Activated CD4-positive, alpha-beta memory T cell treated with anti-CD3 and anti-CD28 coated beads for 36 hours (primary cell): ENCODE measurements at regions not wholly inside any gene's neighbourhood (a gene's known extent, or its start where the extent isn't known, plus 50 kb on each side); places are given as distances from the start of the nearest gene placed in this dataset.
"Not testable (repeated sequence)": the region's sequence is repeated elsewhere in the genome, so short reads cannot be mapped to it uniquely, and the experiment has no call there.

Source experiments
- CTCF ChIA-PET: fragments of 350-600 bp; sonication (Branson Sonifier 250); formaldehyde crosslinking; loops from one replicate; lab custom pipeline; 2021; ENCODE audit warnings: antibody characterized with exemption, inconsistent platforms; lab: Charles Lee
- POLR2A ChIA-PET: fragments of 350-600 bp; sonication (Branson Sonifier 250); formaldehyde crosslinking; loops from one replicate; lab custom pipeline; 2021; ENCODE audit warnings: antibody characterized with exemption; lab: Charles Lee
- DNase-seq: peaks from one replicate; pipeline ENCODE4 v3.0.0-alpha.2; 2020
- H3K27ac Mint-ChIP-seq: one replicate; pipeline ENCODE4 v1.8.0; 2021; ENCODE audit warnings: mixed read lengths
- H3K27me3 Mint-ChIP-seq: one replicate; pipeline ENCODE4 v1.8.0; 2021; ENCODE audit warnings: mixed read lengths
- H3K36me3 Mint-ChIP-seq: one replicate; pipeline ENCODE4 v1.8.0; 2021; ENCODE audit warnings: mixed read lengths
- H3K4me1 Mint-ChIP-seq: one replicate; pipeline ENCODE4 v1.8.0; 2021; ENCODE audit warnings: low read depth, mixed read lengths
- H3K4me3 Mint-ChIP-seq: one replicate; pipeline ENCODE4 v1.8.0; 2021; ENCODE audit warnings: mild to moderate bottlenecking, mixed read lengths
- H3K9me3 Mint-ChIP-seq: one replicate; pipeline ENCODE4 v1.8.0; 2021; ENCODE audit warnings: mixed read lengths
- intact Hi-C: fragments of 100-400 bp; cut with micrococcal nuclease; formaldehyde crosslinking; loops from one replicate; pipeline ENCODE4 v1.15.1; 2023

GRCh38 chr7:8314566-8314965 lies 52.6 kb upstream of the ICA1 start:
- Mint-ChIP-seq H3K27ac (no peak overlapping the region), H3K36me3 (peaks cover 5% of the 10 kb centered on the region), H3K4me1 (no peaks in the 10 kb centered on the region), H3K4me3 (no peak overlapping the region), H3K9me3 (peaks cover 11% of the 10 kb centered on the region), H3K27me3 (peaks cover 49% of the 10 kb centered on the region)
- ChIA-PET CTCF (no interaction called here), POLR2A (no interaction called here)
- intact Hi-C loops = no loop called here
- DNase-seq = no peak

- POLR2A ChIA-PET = no interaction called here
Observed at GRCh38 chr7:8319115-8319514, 57.1 kb upstream of the ICA1 start.

DNA sequence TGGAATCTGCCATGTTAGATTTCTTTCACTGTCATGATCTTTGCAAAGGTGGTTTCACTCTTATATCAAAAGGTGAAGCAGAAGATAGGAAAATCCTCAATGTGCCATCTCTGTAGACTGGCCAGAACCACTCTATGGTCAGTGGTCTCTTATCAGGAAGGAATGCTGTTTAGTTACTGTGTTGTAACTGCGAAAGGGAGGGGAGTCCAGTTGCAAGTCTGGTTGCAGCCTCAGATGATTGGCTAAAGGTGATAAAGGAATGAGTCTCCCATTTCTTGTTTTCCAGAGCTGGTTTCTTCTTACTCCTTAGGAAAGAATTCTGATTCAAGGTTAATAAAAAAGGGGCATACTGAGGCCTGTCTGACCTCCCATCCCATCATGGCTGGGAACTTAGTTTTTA lies 58.2 kb upstream of the ICA1 start:
- POLR2A ChIA-PET = no interaction called here
- CTCF ChIA-PET = no interaction called here
- no peak overlapping the region for H3K4me3 Mint-ChIP-seq
- no peak for DNase-seq
- no peaks in the 10 kb centered on the region for H3K36me3 Mint-ChIP-seq
- H3K27ac Mint-ChIP-seq = no peak overlapping the region
- no peaks in the 10 kb centered on the region for H3K9me3 Mint-ChIP-seq
- H3K4me1 Mint-ChIP-seq = no peaks in the 10 kb centered on the region
- intact Hi-C loops = no loop called here
- peaks cover 29% of the 10 kb centered on the region for H3K27me3 Mint-ChIP-seq

More at GRCh38 chr7:8319115-8319514, 57.1 kb upstream of the ICA1 start:
- Mint-ChIP-seq H3K4me1 (no peaks in the 10 kb centered on the region), H3K27me3 (peaks cover 31% of the 10 kb centered on the region), H3K9me3 (no peaks in the 10 kb centered on the region), H3K27ac (no peak overlapping the region), H3K4me3 (no peak overlapping the region), H3K36me3 (no peaks in the 10 kb centered on the region)
- intact Hi-C loops = no loop called here
- no peak for DNase-seq
- CTCF ChIA-PET = no interaction called here

DNA sequence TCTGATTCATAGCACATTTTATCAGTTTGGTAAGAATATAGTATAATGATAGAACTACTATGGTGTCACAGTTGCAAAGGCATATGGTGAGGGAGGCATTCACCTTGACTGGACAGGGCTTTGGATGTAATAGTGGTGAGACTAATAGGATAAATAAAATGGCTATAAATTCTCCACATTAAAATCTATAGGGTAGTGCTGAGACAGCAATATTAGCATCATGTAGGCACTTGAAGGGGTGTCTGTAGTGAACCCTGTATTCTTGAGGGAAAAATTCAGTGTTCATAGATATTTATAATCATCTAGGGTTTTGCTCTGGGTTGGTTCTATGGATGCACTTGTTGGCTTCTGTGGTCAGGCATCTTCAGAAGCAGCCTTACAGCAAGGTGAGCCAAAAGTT lies 59.3 kb upstream of the ICA1 start:
- ChIA-PET POLR2A (no interaction called here), CTCF (no interaction called here)
- Mint-ChIP-seq H3K4me1 (no peaks in the 10 kb centered on the region), H3K4me3 (no peak overlapping the region), H3K9me3 (no peaks in the 10 kb centered on the region), H3K36me3 (no peaks in the 10 kb centered on the region), H3K27me3 (peaks cover 22% of the 10 kb centered on the region), H3K27ac (no peak overlapping the region)
- DNase-seq = no peak
- intact Hi-C loops = no loop called here

GRCh38 chr7:8322667-8323066 lies 60.7 kb upstream of the ICA1 start:
- Mint-ChIP-seq H3K36me3 (no peaks in the 10 kb centered on the region), H3K4me3 (no peak overlapping the region), H3K4me1 (no peaks in the 10 kb centered on the region), H3K27me3 (peaks cover 13% of the 10 kb centered on the region), H3K27ac (no peak overlapping the region), H3K9me3 (no peaks in the 10 kb centered on the region)
- CTCF ChIA-PET = no interaction called here
- intact Hi-C loops = no loop called here
- POLR2A ChIA-PET = no interaction called here
- DNase-seq = no peak

- H3K4me1 Mint-ChIP-seq = no peaks in the 10 kb centered on the region
- no peak overlapping the region for H3K27ac Mint-ChIP-seq
- POLR2A ChIA-PET = no interaction called here
- no peaks in the 10 kb centered on the region for H3K36me3 Mint-ChIP-seq
- intact Hi-C loops = no loop called here
- CTCF ChIA-PET = no interaction called here
- peaks cover 10% of the 10 kb centered on the region for H3K27me3 Mint-ChIP-seq
- DNase-seq = no peak
- H3K4me3 Mint-ChIP-seq = no peak overlapping the region
- H3K9me3 Mint-ChIP-seq = no peaks in the 10 kb centered on the region
Observed at GRCh38 chr7:8325067-8325466, 63.1 kb upstream of the ICA1 start.

DNA sequence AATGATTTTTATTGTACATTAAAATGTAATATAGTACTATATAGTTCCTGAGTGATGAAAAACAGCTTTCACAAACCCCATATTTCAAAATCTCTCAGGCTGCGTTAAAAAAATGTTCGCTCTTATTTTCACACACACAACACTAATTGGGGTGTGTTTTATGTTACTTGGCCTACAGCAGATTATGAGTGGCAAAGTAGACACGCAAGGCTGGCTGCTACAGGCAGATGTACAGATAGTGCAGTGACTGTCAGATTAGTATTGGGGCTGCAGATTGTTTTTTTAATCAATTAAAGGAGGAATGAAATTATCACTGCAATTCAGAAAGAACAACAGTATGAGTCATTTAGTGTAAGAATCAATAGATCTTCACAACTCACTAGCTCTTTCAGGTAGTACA lies 65.2 kb upstream of the ICA1 start:
- Mint-ChIP-seq H3K27ac (no peak overlapping the region), H3K9me3 (no peaks in the 10 kb centered on the region), H3K4me1 (no peaks in the 10 kb centered on the region), H3K27me3 (peaks cover 19% of the 10 kb centered on the region), H3K4me3 (no peak overlapping the region), H3K36me3 (no peaks in the 10 kb centered on the region)
- intact Hi-C loops = no loop called here
- DNase-seq = no peak
- POLR2A ChIA-PET = no interaction called here
- CTCF ChIA-PET = no interaction called here

- CTCF ChIA-PET = no interaction called here
Observed at GRCh38 chr7:8338206-8338605, 76.2 kb upstream of the ICA1 start.

GRCh38 chr7:8343556-8343955 lies 81.6 kb upstream of the ICA1 start:
- intact Hi-C loops = no loop called here
- Mint-ChIP-seq H3K4me1 (no peaks in the 10 kb centered on the region), H3K36me3 (no peaks in the 10 kb centered on the region), H3K27ac (no peak overlapping the region), H3K4me3 (no peak overlapping the region), H3K27me3 (peaks cover 15% of the 10 kb centered on the region), H3K9me3 (no peaks in the 10 kb centered on the region)
- DNase-seq = no peak
- ChIA-PET CTCF (no interaction called here), POLR2A (no interaction called here)

More at GRCh38 chr7:8338206-8338605, 76.2 kb upstream of the ICA1 start:
- intact Hi-C loops = no loop called here
- H3K27me3 Mint-ChIP-seq = peaks cover 1% of the 10 kb centered on the region
- DNase-seq = no peak
- no peak overlapping the region for H3K27ac Mint-ChIP-seq
- H3K4me3 Mint-ChIP-seq = no peak overlapping the region
- H3K9me3 Mint-ChIP-seq = no peaks in the 10 kb centered on the region
- H3K4me1 Mint-ChIP-seq = no peaks in the 10 kb centered on the region
- POLR2A ChIA-PET = no interaction called here
- H3K36me3 Mint-ChIP-seq = no peaks in the 10 kb centered on the region

DNA sequence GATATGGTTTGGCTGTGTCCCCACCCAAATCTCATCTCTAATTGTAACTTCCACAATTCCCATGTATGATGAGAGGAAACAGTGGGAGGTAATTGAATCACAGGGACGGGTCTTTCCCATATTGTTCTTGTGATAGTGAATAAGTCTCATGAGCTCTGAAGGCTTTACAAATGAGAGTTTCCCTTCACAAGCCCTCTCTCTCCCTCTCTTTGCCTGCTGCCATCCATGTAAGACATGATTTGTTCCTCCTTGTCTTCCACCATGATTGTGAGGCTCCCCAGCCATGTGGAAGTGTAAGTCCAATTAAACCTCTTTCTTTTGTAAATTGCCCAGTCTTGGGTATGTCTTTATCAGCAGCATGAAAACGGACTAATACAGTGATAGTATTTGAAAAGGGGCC lies 85.4 kb upstream of the ICA1 start:
- H3K4me3 Mint-ChIP-seq, H3K9me3 Mint-ChIP-seq, POLR2A ChIA-PET, H3K36me3 Mint-ChIP-seq, intact Hi-C loops, DNase-seq, H3K27ac Mint-ChIP-seq, H3K4me1 Mint-ChIP-seq, CTCF ChIA-PET: not testable (repeated sequence)
- peaks cover 16% of the 10 kb centered on the region for H3K27me3 Mint-ChIP-seq

DNA sequence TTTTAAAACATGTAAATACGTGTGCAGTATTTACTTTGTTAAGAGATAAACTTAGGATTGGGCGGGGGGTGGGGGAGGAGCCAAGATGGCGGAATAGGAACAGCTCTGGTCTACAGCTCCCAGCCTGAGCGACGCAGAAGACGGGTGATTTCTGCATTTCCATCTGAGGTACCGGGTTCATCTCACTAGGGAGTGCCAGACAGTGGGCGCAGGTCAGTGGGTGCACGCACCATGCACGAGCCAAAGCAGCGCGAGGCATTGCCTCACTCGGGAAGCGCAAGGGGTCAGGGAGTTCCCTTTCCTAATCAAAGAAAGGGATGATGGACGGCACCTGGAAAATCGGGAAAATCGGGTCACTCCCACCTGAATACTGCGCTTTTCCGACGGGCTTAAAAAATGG lies 81.8 kb upstream of the NXPH1 start:
- H3K4me3 Mint-ChIP-seq, H3K27ac Mint-ChIP-seq, CTCF ChIA-PET, intact Hi-C loops, H3K36me3 Mint-ChIP-seq, POLR2A ChIA-PET, DNase-seq, H3K27me3 Mint-ChIP-seq, H3K9me3 Mint-ChIP-seq, H3K4me1 Mint-ChIP-seq: not testable (repeated sequence)

DNA sequence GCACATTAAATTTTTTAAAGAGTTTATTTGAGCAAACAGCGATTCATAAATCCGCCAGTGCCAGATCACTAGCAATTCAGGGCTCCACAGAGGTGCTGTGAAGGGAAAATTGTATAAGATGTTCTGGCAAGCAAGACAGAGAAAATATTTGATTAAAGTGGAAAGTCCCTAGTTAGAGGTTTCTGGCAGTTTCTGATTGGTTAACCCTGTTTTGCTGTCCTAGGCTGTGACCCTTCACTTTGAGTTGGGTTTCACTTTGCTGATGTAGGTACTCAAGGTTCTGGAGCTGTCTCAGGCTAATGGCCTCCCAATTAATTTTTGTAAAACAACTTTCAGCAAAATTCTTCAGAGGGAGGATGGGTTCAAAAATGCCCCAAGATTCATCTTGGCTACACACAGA lies 79.4 kb upstream of the NXPH1 start:
- H3K27me3 Mint-ChIP-seq = peaks cover 7% of the 10 kb centered on the region
- H3K36me3 Mint-ChIP-seq = no peaks in the 10 kb centered on the region
- H3K9me3 Mint-ChIP-seq = peaks cover 1% of the 10 kb centered on the region
- ChIA-PET POLR2A (no interaction called here), CTCF (no interaction called here)
- H3K4me1 Mint-ChIP-seq = no peaks in the 10 kb centered on the region
- intact Hi-C loops = no loop called here
- DNase-seq = no peak
- no peak overlapping the region for H3K4me3 Mint-ChIP-seq
- H3K27ac Mint-ChIP-seq = no peak overlapping the region

- no peaks in the 10 kb centered on the region for H3K4me1 Mint-ChIP-seq
- ChIA-PET POLR2A (no interaction called here), CTCF (no interaction called here)
- H3K4me3 Mint-ChIP-seq = no peak overlapping the region
- intact Hi-C loops = no loop called here
- DNase-seq = no peak
- no peak overlapping the region for H3K27ac Mint-ChIP-seq
- H3K36me3 Mint-ChIP-seq = no peaks in the 10 kb centered on the region
- peaks cover 3% of the 10 kb centered on the region for H3K9me3 Mint-ChIP-seq
- peaks cover 8% of the 10 kb centered on the region for H3K27me3 Mint-ChIP-seq
Observed at GRCh38 chr7:8354503-8354902, 78.9 kb upstream of the NXPH1 start.

- Mint-ChIP-seq H3K4me3 (no peak overlapping the region), H3K27ac (no peak overlapping the region), H3K9me3 (peaks cover 3% of the 10 kb centered on the region), H3K27me3 (peaks cover 8% of the 10 kb centered on the region), H3K36me3 (no peaks in the 10 kb centered on the region), H3K4me1 (no peaks in the 10 kb centered on the region)
- CTCF ChIA-PET = interaction anchor here (0.5 kb wide), 1 partner anchor 43 kb away, joined by 3 read pairs; no protein-coding TSS in a partner anchor
- POLR2A ChIA-PET = no interaction called here
- intact Hi-C loops = no loop called here
- DNase-seq = no peak
Observed at GRCh38 chr7:8356071-8356470, 77.3 kb upstream of the NXPH1 start.
